GM21619 (cell line): ENCODE measurements at regions not wholly inside any gene's neighbourhood (a gene's known extent, or its start where the extent isn't known, plus 50 kb on each side); places are given as distances from the start of the nearest gene placed in this dataset.
"Not testable (repeated sequence)": the region's sequence is repeated elsewhere in the genome, so short reads cannot be mapped to it uniquely, and the experiment has no call there.

Experiments
- ATAC-seq: cut with Tn5 transposase; IDR thresholded peaks from one replicate; pipeline ENCODE4 v1.9.1; 2021; ENCODE audit not compliant: unreplicated experiment

DNA sequence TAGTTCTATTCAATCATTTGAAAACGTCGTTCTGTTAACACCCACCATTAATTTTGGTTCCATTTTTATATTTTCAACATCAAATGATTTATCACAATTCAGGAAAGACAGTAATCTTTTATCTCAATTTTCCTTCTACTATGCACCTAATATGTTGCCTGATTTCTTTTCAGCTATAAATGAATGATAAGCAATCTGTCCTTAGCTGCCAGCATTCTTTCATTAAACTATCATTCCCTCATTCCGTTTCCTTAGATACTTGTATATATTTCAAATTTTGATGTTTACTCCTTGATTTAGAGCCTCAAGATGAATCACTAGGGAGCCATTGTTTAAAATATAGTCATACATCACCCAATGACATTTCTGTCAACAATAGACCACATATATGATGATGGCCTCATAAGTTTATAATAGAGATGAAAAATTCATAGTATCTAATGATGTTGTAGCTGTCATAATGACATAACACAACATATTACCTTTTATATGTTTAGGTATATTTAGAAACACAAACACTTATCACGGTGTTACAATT is 661.7 kb downstream of the IPMK start:
- ATAC-seq = no peak

DNA sequence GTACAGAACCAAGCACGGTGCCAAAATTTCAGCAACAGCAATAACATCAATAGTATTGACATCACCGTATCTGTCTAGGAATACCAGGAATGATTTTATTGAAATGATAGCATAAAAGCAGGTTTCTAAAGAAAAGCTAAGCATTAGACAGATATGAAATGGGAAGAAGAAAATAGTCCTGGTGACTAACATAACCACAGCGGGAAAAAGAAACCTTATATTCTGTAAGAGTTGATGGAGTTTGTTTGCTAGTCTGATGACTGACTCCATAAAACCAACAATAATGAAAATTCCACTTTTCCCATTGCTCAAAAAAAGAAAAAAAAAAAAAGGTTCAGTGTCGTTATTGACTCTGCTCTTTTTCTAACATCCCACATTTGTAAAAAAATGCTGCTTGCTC is 668.3 kb downstream of the IPMK start:
- ATAC-seq = no peak

DNA sequence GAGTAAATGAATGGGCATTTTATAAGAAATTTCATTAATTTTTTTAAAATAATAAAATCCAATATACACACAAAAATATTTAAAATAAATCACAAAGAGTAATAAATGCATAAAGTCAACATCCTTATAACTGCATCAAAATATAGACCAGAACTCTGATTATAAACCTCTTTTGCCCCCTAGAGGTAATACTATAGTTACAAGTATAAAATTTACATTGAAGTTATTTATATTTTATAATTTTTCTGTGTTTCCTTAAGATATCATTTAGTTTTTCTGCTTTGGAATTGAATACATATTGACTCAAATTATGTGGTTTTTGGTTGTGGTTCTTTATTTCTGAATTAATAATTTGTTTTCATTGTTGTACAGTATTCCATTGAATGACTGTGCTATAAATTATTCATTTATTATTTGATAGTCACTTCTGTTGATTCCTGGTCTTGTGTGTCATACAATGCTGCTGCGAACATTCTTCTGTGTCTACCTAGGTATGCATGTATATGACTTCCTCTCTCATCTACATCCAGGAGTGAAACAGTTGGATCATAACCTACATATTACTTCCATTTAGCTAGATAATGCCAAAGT is 673.6 kb downstream of the IPMK start:
- ATAC-seq = no peak

DNA sequence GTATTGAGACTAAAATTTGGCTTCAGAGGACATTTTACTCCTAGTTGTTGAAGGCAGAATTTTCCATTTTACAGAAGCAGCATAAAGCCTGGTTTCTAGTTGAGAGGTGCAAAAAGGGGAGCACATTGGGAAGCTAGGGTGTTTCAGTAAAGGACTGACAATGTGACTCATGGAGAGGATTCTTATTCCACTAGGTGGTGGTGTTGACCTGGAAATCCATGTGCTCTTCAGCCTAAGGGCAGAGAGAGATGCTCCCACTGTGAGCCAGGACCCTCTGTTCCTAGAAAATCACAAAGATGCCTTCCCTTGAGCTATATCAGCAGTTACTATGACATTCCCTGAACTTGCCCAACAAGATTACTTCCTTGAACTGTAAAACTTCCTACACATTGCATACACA is 687.8 kb downstream of the IPMK start:
- no peak for ATAC-seq

DNA sequence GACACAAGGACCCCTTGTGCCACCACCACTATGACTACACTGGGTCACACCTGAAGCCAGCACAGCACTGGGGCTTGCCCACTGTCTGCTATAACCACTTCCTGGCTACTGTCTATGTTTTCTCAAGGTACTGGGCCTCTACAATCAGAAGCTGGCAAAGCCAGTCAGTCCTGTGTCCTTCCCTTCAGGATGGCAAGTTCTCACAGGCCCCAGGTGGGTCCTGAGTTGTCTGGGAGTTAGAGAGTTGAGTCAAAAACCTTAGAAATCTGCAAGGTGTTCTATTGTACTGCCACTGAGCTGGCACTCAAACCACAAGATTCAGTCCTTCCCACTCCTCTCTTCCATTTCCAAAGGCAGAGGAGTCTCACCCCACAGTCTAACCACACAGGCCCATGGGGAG is 705.5 kb downstream of the IPMK start:
- no peak for ATAC-seq

DNA sequence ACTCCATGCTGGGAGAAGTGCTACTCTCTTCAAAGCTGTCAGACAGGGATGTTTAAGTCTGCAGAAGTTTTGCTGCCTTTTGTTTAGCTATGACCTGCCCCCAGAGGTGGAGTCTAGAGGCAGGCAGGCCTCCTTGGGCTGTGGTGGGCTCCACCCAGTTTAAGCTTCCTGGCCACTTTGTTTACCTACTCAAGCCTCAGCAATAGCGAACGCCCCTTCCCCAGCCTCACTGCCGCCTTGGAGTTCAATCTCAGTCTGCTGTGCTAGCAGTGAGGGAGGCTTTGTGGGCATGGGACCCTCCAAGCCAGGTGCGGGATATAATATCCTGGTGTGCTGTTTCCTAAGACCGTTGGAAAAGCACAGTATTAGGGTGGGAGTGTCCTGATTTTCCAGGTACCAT is 715.9 kb downstream of the IPMK start:
- not testable (repeated sequence) for ATAC-seq

DNA sequence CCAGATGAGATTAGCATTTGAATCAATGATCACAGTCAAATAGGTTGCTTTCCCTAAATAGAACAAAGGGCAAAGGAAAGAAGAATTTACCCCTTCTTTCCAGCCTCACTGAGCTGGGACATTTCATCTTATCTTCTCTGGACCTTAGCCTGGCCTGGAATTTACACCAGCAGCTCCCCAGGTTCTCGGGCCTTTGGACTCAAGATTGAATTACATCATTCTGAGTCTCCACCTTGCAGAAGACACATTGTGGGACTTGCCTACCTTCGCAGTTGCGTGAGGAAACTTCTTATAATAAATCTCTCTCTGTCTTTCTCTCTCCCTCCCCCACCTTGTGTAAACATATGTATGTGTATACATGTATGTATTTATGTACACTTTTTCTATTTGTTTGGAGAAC is 732.4 kb downstream of the IPMK start:
- ATAC-seq = no peak

DNA sequence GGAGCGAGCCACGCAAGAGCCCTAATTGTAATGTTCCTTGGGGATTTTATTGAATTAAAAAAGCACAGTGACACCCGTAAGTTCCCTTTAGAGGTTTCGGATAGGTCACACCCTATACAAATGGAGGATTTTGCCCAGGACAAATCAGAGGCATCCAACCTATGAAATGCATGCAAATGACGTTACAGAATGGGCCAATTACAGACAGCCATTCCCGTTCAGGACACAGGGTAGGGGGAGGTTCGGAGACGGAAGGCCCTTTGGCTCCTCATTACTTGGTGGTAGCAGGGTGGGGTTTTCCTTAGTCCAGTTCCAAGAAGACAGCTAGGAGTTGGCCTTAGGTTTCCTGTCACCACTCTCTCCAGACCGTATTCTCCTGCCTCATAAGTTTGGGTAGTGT is 754.1 kb downstream of the IPMK start:
- no peak for ATAC-seq

DNA sequence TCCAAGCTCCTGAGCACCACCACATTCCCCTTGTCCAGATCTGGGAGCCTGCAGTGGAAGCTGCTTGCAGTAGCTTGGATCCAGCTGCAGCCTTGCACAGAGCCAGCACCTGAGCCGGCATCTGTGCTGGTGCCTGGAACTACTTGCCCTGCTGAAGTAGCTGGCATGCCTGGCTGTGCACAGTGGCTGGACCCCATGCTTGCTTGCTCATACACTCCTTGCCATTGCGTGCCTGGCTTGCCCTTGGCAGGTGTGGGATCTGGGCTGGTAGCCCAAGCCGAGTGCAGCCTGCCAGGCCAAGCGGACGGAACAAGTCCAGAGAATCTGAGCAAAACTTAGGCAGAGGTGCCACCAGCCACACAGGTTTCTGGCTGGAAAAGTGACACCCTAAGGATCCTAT is 759.9 kb downstream of the IPMK start:
- ATAC-seq = no peak

DNA sequence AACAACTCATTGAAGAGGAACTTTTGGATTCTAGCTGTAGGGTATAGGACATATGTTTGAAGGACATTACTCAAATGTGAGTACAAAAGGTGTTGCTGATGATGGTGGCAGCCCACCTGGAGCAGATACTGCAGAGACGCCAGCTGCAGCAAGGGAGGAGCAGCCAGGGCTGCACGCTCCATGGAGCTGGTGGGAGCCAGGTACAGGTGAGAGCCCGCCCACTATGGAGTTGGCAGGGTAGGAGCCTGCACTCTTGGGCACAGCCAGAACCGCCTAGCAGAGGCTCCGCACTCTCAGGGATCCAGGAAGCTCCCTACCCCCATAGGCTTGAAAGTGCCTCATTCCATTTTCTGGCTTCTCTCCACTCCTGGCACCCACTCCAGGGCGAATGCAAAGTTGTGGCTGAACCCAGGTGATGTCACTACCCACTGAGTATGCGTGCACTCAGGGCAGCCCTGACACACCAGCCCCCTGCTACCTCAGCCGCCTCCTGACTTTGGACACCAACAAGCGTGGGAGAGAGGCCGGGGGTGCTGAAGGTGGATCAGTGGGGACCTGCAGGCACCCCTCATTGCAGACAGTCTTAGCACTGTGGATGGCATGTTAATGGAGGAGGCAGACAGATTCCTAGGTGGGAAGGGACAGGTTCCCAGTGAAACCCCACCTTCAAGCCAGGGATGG is 761.1 kb downstream of the IPMK start:
- no peak for ATAC-seq

DNA sequence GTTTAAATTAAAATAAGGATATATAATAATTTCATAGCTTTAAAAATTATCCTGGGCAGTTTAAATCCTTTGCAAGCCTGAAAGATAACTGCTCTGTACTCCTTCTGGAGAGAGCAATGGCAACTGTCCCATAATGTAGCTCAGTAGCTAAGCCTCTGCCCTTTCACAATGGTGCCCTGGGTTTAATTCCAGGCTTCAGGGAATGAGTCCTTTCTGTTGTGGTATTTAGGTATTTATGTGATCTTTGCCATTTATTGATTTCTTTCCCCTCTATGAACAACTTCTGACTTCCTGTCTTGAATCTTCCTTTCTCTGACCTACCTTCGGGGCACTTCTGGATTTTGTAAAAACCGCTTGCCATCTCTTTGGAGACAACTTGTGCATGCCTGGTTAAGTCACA is 773.2 kb downstream of the IPMK start:
- no peak for ATAC-seq

DNA sequence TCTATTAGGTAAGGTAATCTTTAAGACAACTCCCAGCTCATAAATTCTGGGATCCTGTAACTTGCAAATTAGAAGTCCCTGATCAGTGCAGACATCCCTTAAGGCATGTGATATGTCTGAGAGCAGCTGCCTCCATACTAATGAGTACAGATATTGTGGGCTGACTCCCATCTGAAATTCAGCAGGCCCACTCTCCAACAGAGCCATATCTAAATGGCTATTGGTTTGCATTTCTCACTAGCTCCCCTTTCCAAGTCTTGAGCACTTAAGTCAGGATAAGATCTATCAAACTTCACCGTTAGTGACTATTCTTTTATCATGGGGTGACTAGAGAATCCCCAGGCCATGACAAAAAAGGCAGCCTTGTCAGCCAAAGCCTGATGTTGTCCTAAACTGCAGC is 785.4 kb downstream of the IPMK start:
- no peak for ATAC-seq

DNA sequence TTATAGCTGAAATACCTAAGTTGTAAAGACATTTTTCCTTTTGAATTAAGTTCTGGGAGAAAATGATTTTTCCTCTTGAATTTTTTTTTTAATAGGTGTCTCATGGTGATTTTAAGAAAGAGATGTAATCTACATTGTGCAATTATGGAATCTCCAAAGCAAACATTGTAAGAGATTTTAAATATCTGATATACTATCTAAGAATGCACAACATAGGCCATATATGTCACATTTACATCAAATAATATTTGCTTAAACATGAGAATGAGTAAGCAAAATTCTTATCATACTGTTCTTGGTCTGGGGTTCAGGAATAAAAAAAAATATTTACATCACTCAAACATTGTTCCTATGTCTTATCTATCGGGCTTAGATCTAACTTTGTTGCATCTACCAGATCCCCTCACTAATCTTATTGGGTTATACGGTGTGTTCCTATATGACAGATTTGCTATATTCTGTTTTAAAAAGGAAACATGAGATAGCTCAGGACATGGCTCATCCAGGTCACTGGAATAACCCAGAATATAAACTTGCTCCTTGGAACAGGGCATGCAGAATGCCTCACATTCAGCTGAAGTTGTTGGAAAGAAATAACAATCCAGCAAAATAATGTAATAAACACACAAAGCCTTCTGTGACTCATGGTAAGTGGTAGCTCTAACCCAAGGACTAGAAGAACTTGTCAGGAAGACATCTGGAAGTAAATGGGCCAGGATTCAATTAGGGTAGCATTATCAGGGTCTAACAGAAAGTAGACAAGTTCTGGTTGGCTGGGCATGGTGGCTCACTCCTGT is 794.7 kb downstream of the IPMK start:
- ATAC-seq = no peak

DNA sequence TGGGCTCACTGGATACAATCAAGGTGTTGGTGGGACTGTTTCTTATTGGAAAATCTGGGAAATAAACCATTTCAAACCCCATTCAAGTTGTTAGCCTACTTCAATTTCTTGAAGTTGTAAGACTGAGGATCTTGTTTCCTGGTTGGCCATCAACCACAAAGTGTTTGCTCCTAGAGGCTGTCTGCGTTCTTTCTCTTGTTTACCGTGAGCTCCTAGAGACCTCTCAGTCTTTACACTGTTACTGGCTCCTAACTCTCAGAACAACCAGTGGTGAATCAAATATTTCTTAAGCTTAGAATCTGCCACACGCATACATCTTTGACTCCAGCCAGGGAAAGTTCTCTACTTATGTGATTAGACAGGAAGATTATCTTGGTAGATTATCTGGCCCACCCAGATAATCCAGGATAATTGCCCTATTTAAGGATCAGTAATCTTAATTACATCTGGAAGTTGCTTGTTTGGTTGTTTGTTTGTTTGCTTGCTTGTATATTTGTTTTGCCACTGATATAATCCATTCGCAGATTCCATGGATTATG is 798.7 kb downstream of the IPMK start:
- ATAC-seq = no peak

DNA sequence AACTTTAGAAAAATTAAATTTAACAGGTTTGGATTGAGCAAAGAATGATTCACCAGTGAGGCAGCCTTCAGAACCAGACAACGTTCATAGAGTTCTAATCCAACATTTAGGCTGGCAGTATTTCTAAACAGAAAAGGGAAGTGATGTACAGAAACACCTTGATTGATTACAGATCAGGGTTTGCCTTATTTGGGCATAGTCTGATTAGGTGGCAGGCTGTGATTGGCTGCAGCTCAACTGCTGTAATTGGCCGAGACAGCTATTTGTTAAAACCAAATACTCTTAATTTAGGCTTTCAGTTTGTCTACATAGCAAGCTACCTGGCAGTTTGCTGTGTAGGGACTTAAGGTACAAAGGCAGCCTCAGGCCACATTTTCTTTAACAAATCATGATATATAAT is 802.5 kb downstream of the IPMK start:
- no peak for ATAC-seq

DNA sequence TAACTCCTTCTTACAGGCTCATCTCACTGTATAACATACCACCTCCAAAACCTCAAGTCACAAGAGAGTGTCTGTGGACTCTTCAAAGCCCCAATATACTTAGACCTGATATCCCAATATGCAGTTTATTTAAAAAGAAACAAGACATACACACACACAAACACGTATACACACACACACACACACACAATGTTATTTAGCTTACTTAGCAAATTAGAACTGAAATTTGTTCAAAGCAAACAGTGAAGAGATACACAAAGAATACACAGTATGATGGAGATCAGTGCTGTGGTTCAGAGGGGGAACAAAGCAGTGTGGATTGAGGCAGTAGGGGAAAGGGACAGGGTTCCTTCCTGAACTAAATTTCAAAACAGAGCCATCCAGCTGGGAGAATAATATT is 807.2 kb downstream of the IPMK start:
- no peak for ATAC-seq

DNA sequence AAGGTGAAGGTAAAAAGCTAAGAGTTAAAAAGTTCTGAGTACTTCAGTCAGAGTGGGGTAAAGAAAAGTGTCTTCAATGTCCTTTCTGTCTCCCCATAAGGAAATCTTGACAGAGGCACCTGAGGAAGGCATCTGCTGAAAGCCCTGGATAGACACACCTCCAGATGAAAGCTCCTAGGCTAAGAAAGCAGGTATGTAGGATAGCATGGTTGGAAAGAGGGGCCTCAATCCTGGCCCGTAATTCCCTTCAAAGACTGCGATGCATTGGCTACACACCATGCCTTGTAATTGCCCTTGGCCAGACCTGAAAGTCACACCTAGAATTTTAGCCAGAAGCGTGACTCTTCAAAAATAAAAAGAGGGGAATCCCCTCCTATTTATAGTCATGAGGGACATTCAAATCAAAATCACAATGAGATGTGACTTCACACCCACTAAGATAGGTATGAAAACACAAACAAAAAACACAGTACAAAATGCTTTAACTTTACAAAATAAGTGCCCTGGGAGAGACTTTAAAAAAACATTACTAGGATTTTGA is 809.7 kb downstream of the IPMK start:
- no peak for ATAC-seq

DNA sequence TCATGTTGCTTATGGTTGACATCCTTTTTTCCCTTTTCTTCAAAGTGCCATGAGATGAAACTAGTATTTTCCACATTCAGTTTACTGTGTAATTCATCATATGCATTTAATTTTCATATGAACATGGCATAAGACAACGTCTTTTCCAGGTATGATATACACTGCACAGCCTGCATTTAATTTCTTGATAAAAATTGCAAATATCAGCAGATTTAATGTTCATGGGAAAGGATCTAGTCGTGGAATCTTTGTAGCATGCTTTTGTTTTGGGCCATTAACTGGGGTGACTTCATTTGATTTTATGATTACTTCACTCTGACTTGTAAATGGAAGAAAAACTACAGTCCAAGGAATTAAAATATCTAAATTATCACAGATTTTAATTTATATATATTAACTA is 837.3 kb downstream of the IPMK start:
- no peak for ATAC-seq

DNA sequence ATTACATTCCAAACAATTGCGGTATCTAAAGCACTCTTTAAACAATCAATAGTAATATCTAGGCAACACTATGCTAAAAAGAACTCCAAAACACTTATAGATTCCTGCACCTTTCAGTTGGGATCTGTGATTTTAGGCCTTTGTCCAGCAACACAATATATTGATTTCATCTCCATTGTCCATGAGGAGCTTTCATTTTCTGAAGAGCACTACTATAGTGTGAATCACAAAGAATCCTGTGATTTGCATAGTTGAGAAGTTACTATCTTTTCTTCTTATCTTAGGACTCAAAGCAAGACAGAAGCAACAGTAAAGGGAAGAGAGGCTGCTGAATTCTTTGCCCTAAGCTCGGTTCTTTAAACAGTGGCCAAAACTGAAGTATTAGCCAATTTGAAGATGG is 846.8 kb downstream of the IPMK start:
- no peak for ATAC-seq

DNA sequence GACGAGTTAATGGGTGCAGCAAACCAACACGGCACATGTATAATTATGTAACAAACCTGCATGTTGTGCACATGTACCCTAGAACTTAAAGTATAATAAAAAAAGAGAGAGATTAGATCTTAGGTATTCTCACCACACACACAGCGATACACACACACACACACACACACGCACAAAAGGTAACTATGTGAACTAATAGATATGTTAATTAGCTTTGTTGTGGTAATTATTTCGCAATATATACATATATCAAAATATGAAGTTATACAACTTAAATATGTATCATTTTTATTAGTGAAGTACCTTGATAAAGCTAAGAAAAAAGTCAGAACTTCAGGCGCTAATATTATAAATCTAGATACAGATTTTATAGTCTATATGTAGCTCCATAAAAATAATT is 849.2 kb downstream of the IPMK start:
- ATAC-seq = no peak

DNA sequence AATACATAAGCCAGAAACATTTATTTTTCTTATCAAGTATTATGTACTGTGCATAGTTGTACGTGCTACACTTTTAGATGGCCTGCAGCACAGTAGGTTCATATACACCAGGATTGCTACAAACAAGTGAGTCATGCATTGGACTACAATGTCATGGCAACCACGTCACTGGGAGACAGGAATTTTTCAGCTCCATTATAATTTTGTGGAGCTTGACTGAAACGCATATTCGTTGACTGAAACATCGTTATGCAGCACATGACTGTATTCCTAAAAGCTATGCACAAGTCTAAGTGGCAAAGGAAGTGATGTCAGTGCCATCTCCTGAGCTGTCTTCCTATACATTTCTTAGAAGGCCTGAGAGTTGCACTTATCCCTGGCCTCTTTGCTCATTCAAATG is 871.8 kb downstream of the IPMK start:
- no peak for ATAC-seq

DNA sequence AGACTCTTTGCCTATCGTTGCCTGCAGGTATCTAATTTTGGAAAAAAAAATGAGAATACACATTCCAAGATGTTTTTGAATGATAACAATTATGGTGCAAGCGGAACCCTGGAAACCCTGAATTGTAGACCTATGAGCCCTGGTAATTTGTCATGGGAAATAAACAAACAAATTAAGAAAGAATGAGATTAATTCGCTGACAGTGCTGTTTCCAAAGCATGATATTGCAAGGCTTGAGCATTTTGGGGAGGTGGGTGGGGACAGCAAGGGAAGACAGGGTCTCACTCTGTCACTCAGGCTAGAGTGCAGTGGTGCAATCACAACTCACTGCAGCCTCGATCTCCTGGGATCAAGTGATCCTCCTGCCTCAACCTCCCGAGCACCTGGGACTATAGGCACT is 900.3 kb downstream of the IPMK start:
- ATAC-seq = no peak
